Endothelial cell of umbilical vein (primary cell): ENCODE measurements at regions not wholly inside any gene's neighbourhood (a gene's known extent, or its start where the extent isn't known, plus 50 kb on each side); places are given as distances from the start of the nearest gene placed in this dataset.
"Not testable (repeated sequence)": the region's sequence is repeated elsewhere in the genome, so short reads cannot be mapped to it uniquely, and the experiment has no call there.

Experiments used
- BruUV-seq: library from RNA; stranded (reverse); fragments of 400-500 nt; replicated peaks from 2 replicates; lab custom pipeline; 2021; lab: Mats Ljungman, UMichigan
- CTCF ChIA-PET: fragments of 300-600, 350-600 bp; sonication (Branson Sonifier 250); formaldehyde crosslinking; loops from one replicate; lab custom pipeline; 2021; ENCODE audit warnings: antibody characterized with exemption, inconsistent platforms; lab: Charles Lee
- POLR2A ChIA-PET: fragments of 300-600, 350-600 bp; sonication (Branson Sonifier 250); formaldehyde crosslinking; loops from one replicate; lab custom pipeline; 2021; ENCODE audit warnings: antibody characterized with exemption, inconsistent platforms; lab: Charles Lee
- DNase-seq: peaks from one replicate; pipeline ENCODE4 v3.0.0-alpha.2; 2011; ENCODE audit warnings: low read depth, low spot score
- FAIRE-seq: peaks from 2 replicates; lab custom pipeline; 2011; peaks lifted over from hg19 to GRCh38; lab: Jason Lieb, UNC
- H2AFZ ChIP-seq: 2 replicates; pipeline ENCODE4 v1.6.0; 2012; ENCODE audit warnings: low read depth, low read length, control low read depth, inconsistent platforms
- H3K27ac ChIP-seq: 2 replicates; pipeline ENCODE4 v1.5.1; 2011; ENCODE audit warnings: low read depth, mild to moderate bottlenecking, control low read depth, low read length, moderate library complexity; ENCODE audit not compliant: insufficient read depth
- H3K27me3 ChIP-seq, 2 experiments: 2 replicates each; pipeline versions ENCODE4 v1.6.0 to v1.6.1; 2011; ENCODE audit warnings: low read length in 2 of 2, mixed read lengths in 1 of 2; ENCODE audit not compliant: control insufficient read depth in 2 of 2, insufficient read depth in 2 of 2
- H3K36me3 ChIP-seq, 2 experiments: 2 replicates in 1 of 2; 3 replicates in 1 of 2; pipeline ENCODE4 v1.5.1; 2011; ENCODE audit warnings: low read length in 2 of 2, mild to moderate bottlenecking in 1 of 2, moderate library complexity in 1 of 2; ENCODE audit not compliant: control insufficient read depth in 2 of 2, insufficient read depth in 2 of 2; ENCODE audit errors: extremely low read depth in 1 of 2
- H3K4me1 ChIP-seq: 3 replicates; pipeline ENCODE4 v1.5.1; 2011; ENCODE audit warnings: mild to moderate bottlenecking, low read length; ENCODE audit not compliant: control insufficient read depth, insufficient read depth; ENCODE audit errors: extremely low read depth
- H3K4me2 ChIP-seq: 2 replicates; pipeline ENCODE4 v1.6.1; 2011; ENCODE audit warnings: low read length, control low read depth, mixed read lengths; ENCODE audit not compliant: insufficient read depth
- H3K4me3 ChIP-seq, 3 experiments: fragments of 200-600 bp in 1 of 3; sonication (generic), shearing (Covaris generic) in 1 of 3; replicated peaks in 1 of 3; 2 replicates each; pipeline ENCODE4 v1.5.1; 2011 to 2016; ENCODE audit warnings: control low read depth in 3 of 3, low read length in 3 of 3, mild to moderate bottlenecking in 2 of 3, inconsistent platforms in 1 of 3, low read depth in 1 of 3, moderate library complexity in 1 of 3; ENCODE audit not compliant: insufficient read depth in 1 of 3
- H3K79me2 ChIP-seq: 2 replicates; pipeline ENCODE4 v1.6.0; 2012; ENCODE audit warnings: low read length, inconsistent platforms; ENCODE audit not compliant: control insufficient read depth, insufficient read depth
- H3K9ac ChIP-seq: replicated peaks from 2 replicates; pipeline ENCODE3; 2011; ENCODE audit warnings: low read length, control low read depth; ENCODE audit not compliant: insufficient read depth; ENCODE audit errors: extremely low read depth
- H3K9me1 ChIP-seq: replicated peaks from 3 replicates; pipeline ENCODE4 v1.6.0; 2011; ENCODE audit warnings: mild to moderate bottlenecking, low read length; ENCODE audit not compliant: control insufficient read depth, insufficient read depth; ENCODE audit errors: extremely low read depth
- H3K9me3 ChIP-seq: replicated peaks from 2 replicates; pipeline ENCODE4 v1.5.1; 2012; ENCODE audit warnings: low read length, inconsistent platforms; ENCODE audit not compliant: control insufficient read depth, insufficient read depth
- H4K20me1 ChIP-seq: replicated peaks from 2 replicates; pipeline ENCODE3; 2011; ENCODE audit warnings: mild to moderate bottlenecking, low read length; ENCODE audit not compliant: control insufficient read depth, insufficient read depth; ENCODE audit errors: extremely low read depth
- FOS ChIP-seq: IDR thresholded peaks from 2 replicates; pipeline ENCODE4 v1.6.1; 2011; ENCODE audit warnings: mild to moderate bottlenecking, low read length, moderate library complexity, borderline replicate concordance; ENCODE audit not compliant: insufficient read depth
- MYC ChIP-seq: IDR thresholded peaks from one replicate; pipeline ENCODE4 v1.6.1; 2011; ENCODE audit warnings: mild to moderate bottlenecking, low read depth, low read length
- POLR2A ChIP-seq: IDR thresholded peaks from 2 replicates; pipeline ENCODE4 v1.6.1; 2012; ENCODE audit warnings: low read depth, mild to moderate bottlenecking, control low read depth, low read length
- dilution Hi-C: fragments of 300-500 bp; cut with MboI; formaldehyde crosslinking; loops from one replicate; pipeline ENCODE4 v1.15.0; 2019; ENCODE audit warnings: low sequenced_read_pairs; ENCODE audit not compliant: extremely low pct_ligation_motif_present
- intact Hi-C: fragments of 100-400 bp; cut with micrococcal nuclease; formaldehyde crosslinking; loops from one replicate; pipeline ENCODE4 v1.10.0; 2022
- TF ChIP-seq, protein P1 (sequence below), 2 donors: IDR thresholded peaks; 1 replicate in 1 of 2; 2 replicates in 1 of 2; pipeline ENCODE4 v1.5.1; 2011; ENCODE audit warnings: low read length in 2 of 2, mild to moderate bottlenecking in 2 of 2, moderate library complexity in 2 of 2, control low read depth in 1 of 2, inconsistent platforms in 1 of 2, low read depth in 1 of 2; ENCODE audit not compliant: insufficient read depth in 1 of 2; ENCODE audit errors: extremely low read depth in 1 of 2

DNA sequence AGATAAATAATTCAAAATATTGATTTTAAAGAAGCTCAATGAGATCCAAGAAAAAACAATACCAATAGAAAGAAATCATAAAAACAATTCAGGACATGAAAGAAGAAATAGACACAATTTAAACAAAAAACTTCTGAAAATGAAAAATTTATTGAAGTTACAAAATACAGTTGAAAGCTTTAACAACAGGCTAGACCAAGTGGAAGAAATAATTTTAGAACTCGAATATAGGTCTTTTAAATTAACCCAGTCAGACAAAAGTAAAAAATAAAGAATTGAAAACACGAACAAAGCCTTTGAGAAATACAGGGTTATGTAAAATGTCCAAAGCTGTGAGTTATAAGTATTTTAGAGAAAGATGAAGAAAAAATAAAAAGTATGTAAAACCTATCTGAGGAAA lies 152.4 kb upstream of the SMIM30 start:
- intact Hi-C loops, result no loop called here
- Histone ChIP-seq H3K79me2 (no peaks in the 10 kb centered on the region), H3K27me3 (no peaks in the 10 kb centered on the region), H3K9ac (no peak overlapping the region), H3K9me1 (no peaks in the 10 kb centered on the region), H3K4me1 (no peaks in the 10 kb centered on the region), H3K4me2 (no peak overlapping the region), H4K20me1 (no peaks in the 10 kb centered on the region), H3K4me3 (no peak overlapping the region), H3K9me3 (peaks cover 2% of the 10 kb centered on the region), H3K27ac (no peak overlapping the region), H2AFZ (no peak overlapping the region), H3K36me3 (no peaks in the 10 kb centered on the region)
- no peak for FAIRE-seq
- TF ChIP-seq MYC, result no peak
- no peak for TF ChIP-seq FOS
- TF ChIP-seq, protein P1, sequence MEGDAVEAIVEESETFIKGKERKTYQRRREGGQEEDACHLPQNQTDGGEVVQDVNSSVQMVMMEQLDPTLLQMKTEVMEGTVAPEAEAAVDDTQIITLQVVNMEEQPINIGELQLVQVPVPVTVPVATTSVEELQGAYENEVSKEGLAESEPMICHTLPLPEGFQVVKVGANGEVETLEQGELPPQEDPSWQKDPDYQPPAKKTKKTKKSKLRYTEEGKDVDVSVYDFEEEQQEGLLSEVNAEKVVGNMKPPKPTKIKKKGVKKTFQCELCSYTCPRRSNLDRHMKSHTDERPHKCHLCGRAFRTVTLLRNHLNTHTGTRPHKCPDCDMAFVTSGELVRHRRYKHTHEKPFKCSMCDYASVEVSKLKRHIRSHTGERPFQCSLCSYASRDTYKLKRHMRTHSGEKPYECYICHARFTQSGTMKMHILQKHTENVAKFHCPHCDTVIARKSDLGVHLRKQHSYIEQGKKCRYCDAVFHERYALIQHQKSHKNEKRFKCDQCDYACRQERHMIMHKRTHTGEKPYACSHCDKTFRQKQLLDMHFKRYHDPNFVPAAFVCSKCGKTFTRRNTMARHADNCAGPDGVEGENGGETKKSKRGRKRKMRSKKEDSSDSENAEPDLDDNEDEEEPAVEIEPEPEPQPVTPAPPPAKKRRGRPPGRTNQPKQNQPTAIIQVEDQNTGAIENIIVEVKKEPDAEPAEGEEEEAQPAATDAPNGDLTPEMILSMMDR (IDR thresholded peaks at IDR 0.05; ENCODE audit: extremely low read depth in 1 of 2, insufficient read depth in 1 of 2, low read depth in 1 of 2, low read length in 2 of 2), result no peak
- TF ChIP-seq POLR2A, result no peak
- CTCF ChIA-PET, result no interaction called here
- POLR2A ChIA-PET, result no interaction called here
- dilution Hi-C loops, result no loop called here
- no peak for DNase-seq
- no TSS peak for BruUV-seq

DNA sequence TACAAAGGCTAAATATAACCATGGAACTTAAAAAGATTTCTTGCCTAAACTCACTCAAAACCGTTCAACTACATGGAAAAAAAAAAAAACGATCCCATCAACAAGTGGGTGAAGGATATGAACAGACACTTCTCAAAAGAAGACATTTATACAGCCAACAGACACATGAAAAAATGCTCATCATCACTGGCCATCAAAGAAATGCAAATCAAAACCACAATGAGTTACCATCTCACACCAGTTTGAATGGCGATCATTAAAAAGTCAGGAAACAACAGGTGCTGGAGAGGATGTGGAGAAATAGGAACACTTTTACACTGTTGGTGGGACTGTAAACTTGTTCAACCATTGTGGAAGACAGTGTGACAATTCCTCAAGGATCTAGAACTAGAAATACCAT lies 151.2 kb upstream of the SMIM30 start:
- H3K9ac ChIP-seq, H2AFZ ChIP-seq, H3K79me2 ChIP-seq, H3K27me3 ChIP-seq, H3K36me3 ChIP-seq, FAIRE-seq, H3K27ac ChIP-seq, POLR2A ChIA-PET, H3K9me3 ChIP-seq, H3K4me3 ChIP-seq, BruUV-seq, H3K9me1 ChIP-seq, dilution Hi-C loops, H4K20me1 ChIP-seq, H3K4me2 ChIP-seq, CTCF ChIA-PET, H3K4me1 ChIP-seq, DNase-seq, intact Hi-C loops: not testable (repeated sequence)
